HCT116 (cell line): ENCODE measurements at regions not wholly inside any gene's neighbourhood (a gene's known extent, or its start where the extent isn't known, plus 50 kb on each side); places are given as distances from the start of the nearest gene placed in this dataset.

Experiments used
- ATAC-seq: fragments of 200-7000 bp; cut with Tn5 transposase; 2 replicates; pipeline ENCODE4 v1.9.1; 2020; ENCODE audit warnings: mild to moderate bottlenecking, moderate library complexity
- BruUV-seq: library from RNA; stranded (reverse); fragments of 400-500 nt; replicated peaks from 2 replicates; lab custom pipeline; 2021; lab: Mats Ljungman, UMichigan
- CTCF ChIA-PET: fragments of 300-600 bp; sonication (Branson Sonifier 250); formaldehyde crosslinking; loops from one replicate; lab custom pipeline; 2021; ENCODE audit warnings: antibody characterized with exemption; lab: Charles Lee
- POLR2A ChIA-PET: fragments of 300-600, 350-600 bp; sonication (Branson Sonifier 250); formaldehyde crosslinking; loops from one replicate; lab custom pipeline; 2021; ENCODE audit warnings: antibody characterized with exemption; lab: Charles Lee
- RAD21 ChIA-PET, 2 experiments: fragments of 300-600 bp; sonication (Branson Sonifier 250); formaldehyde crosslinking; loops; one replicate each; lab custom pipeline; 2023; ENCODE audit warnings: low total read pairs in 2 of 2; ENCODE audit not compliant: uncharacterized antibody in 2 of 2, unreplicated experiment in 2 of 2, low non-redundant PET in 1 of 2; lab: Charles Lee
- DNase-seq: peaks from one replicate; pipeline ENCODE4 v3.0.0-alpha.2; 2010; ENCODE audit warnings: low read depth, low spot score
- H2AFZ ChIP-seq: fragments of 200-600 bp; shearing (Covaris generic), sonication (generic); 2 replicates; pipeline ENCODE4 v1.6.1; 2017; ENCODE audit warnings: low read depth, mixed run types, mixed read lengths, antibody characterized with exemption, low read length; ENCODE audit not compliant: poor library complexity, severe bottlenecking
- H3K27ac ChIP-seq: 2 replicates; pipeline ENCODE4 v1.5.1; 2012; ENCODE audit warnings: low read depth, low read length
- H3K27me3 ChIP-seq: fragments of 200-600 bp; sonication (generic); 2 replicates; pipeline ENCODE4 v1.6.1; 2016; ENCODE audit warnings: mixed run types, low read length, mixed read lengths; ENCODE audit not compliant: insufficient read depth
- H3K36me3 ChIP-seq, 2 experiments: fragments of 200-500 bp in 1 of 2; fragments of 200-600 bp in 1 of 2; sonication (Bioruptor generic) in 1 of 2; sonication (generic) in 1 of 2; 2 replicates each; pipeline versions ENCODE4 v1.5.1 to v1.6.1; 2014 to 2016; ENCODE audit warnings: low read length in 2 of 2, inconsistent platforms in 1 of 2, mixed read lengths in 1 of 2, mixed run types in 1 of 2; ENCODE audit not compliant: insufficient read depth in 2 of 2, control insufficient read depth in 1 of 2
- H3K4me1 ChIP-seq, 2 experiments: fragments of 200-600 bp in 1 of 2; sonication (generic) in 1 of 2; 2 replicates each; pipeline versions ENCODE4 v1.5.1 to v1.6.1; 2012 to 2017; ENCODE audit warnings: low read length in 2 of 2, inconsistent platforms in 1 of 2, mild to moderate bottlenecking in 1 of 2, mixed read lengths in 1 of 2, mixed run types in 1 of 2, moderate library complexity in 1 of 2; ENCODE audit not compliant: insufficient read depth in 2 of 2, control insufficient read depth in 1 of 2
- H3K4me2 ChIP-seq: fragments of 200-600 bp; sonication (generic); 2 replicates; pipeline ENCODE4 v1.6.1; 2017; ENCODE audit warnings: mixed run types, low read length, mixed read lengths
- H3K4me3 ChIP-seq, 2 experiments: fragments of 200-600 bp in 1 of 2; sonication (generic) in 1 of 2; replicated peaks in 1 of 2; 2 replicates each; pipeline ENCODE4 v1.5.1; 2011 to 2016; ENCODE audit warnings: low read length in 2 of 2, control low read depth in 1 of 2, low read depth in 1 of 2, mild to moderate bottlenecking in 1 of 2, mixed read lengths in 1 of 2, mixed run types in 1 of 2
- H3K79me2 ChIP-seq: fragments of 200-600 bp; sonication (generic); 2 replicates; pipeline ENCODE4 v1.6.1; 2017; ENCODE audit warnings: mild to moderate bottlenecking, mixed run types, low read length, moderate library complexity, mixed read lengths; ENCODE audit not compliant: insufficient read depth
- H3K9ac ChIP-seq: fragments of 200-600 bp; sonication (generic); 2 replicates; pipeline ENCODE4 v1.6.1; 2016; ENCODE audit warnings: low read length, mixed read lengths
- H3K9me2 ChIP-seq: fragments of 200-600 bp; sonication (generic), shearing (Covaris generic); 2 replicates; pipeline ENCODE4 v1.6.1; 2017; ENCODE audit warnings: mixed run types, mild to moderate bottlenecking, moderate library complexity; ENCODE audit not compliant: insufficient read depth
- H3K9me3 ChIP-seq, 2 experiments: fragments of 200-500 bp in 1 of 2; fragments of 200-600 bp in 1 of 2; sonication (Bioruptor generic) in 1 of 2; sonication (generic) in 1 of 2; 2 replicates each; pipeline ENCODE4 v1.6.1; 2014 to 2017; ENCODE audit warnings: low read length in 2 of 2, mixed read lengths in 2 of 2, inconsistent platforms in 1 of 2, low read depth in 1 of 2, mild to moderate bottlenecking in 1 of 2, mixed run types in 1 of 2, moderate library complexity in 1 of 2; ENCODE audit not compliant: control insufficient read depth in 1 of 2, insufficient read depth in 1 of 2
- H4K20me1 ChIP-seq: fragments of 200-600 bp; sonication (generic), shearing (Covaris generic); 2 replicates; pipeline ENCODE4 v1.6.1; 2017; ENCODE audit warnings: mixed run types, mild to moderate bottlenecking, moderate library complexity; ENCODE audit not compliant: insufficient read depth
- CEBPB ChIP-seq: IDR thresholded peaks from 2 replicates; pipeline ENCODE4 v1.6.1; 2012; ENCODE audit warnings: low read depth
- EZH2 ChIP-seq: fragments of 200-600 bp; sonication (generic); IDR thresholded peaks from 2 replicates; pipeline ENCODE4 v1.6.1; 2017; ENCODE audit warnings: antibody characterized with exemption, mixed run types
- FOSL1 ChIP-seq: IDR thresholded peaks from 2 replicates; pipeline ENCODE4 v1.6.1; 2012; ENCODE audit warnings: low read depth
- POLR2AphosphoS5 ChIP-seq: IDR thresholded peaks from 2 replicates; pipeline ENCODE4 v1.6.1; 2011; ENCODE audit warnings: mild to moderate bottlenecking, low read depth, low read length, moderate library complexity
- TCF7L2 ChIP-seq: IDR thresholded peaks from 2 replicates; pipeline ENCODE4 v1.7.0; 2011; ENCODE audit warnings: borderline replicate concordance, inconsistent platforms; ENCODE audit not compliant: insufficient read depth, insufficient read length; ENCODE audit errors: extremely low read depth
- ZFX ChIP-seq: fragments of 450-650 bp; IDR thresholded peaks from 2 replicates; pipeline ENCODE4 v1.6.1; 2017
- intact Hi-C: fragments of 100-400 bp; cut with micrococcal nuclease; formaldehyde crosslinking; loops from 2 replicates; pipeline ENCODE4 v1.10.0; 2022

DNA sequence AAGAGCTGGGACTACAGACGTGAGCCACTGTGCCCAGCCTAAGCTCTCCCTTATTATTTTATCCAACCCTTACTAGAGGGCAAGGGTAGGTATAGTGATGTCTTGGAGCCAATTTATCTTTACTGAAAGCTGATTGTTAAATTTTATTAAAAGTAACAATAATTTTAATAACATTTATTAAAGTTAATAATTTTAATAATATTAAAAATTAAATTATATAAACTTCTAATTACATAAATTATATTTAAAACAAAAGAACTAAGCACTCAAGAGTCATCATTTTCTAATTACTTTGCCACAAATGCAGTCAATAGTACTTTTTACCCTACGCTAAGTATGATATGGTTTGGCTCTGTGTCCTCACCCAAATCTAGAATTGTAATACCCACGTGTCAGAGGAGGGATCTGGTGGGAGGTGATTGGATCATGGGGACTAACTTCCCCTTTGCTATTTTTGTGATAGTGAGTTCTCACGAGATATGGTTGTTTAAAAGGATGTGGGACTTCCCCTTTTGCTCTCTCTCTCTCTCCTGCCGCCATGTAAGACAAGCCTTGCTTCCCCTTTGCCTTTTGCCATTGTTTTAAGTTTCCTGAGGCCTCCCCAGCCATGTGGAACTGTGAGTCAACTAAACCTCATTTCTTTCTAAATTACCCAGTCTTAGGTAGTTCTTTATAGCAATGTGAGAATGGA, 58.4 kb upstream of the ETV1 start:
- intact Hi-C loops = no loop called here
- no peaks in the 10 kb centered on the region for H3K36me3 ChIP-seq
- ATAC-seq = no peak
- no peaks in the 10 kb centered on the region for H4K20me1 ChIP-seq
- H2AFZ ChIP-seq = no peak overlapping the region
- ChIA-PET CTCF (interaction anchor here (1.1 kb wide), 1 partner anchor 27 kb away, joined by 3 read pairs; no protein-coding TSS in a partner anchor), RAD21 (no interaction called here), POLR2A (no interaction called here)
- BruUV-seq = no TSS peak
- H3K27ac ChIP-seq = no peak overlapping the region
- no peaks in the 10 kb centered on the region for H3K4me1 ChIP-seq
- no peak overlapping the region for H3K4me3 ChIP-seq
- H3K4me2 ChIP-seq = no peak overlapping the region
- TF ChIP-seq TCF7L2 (no peak), ZFX (no peak), EZH2 (no peak), CEBPB (no peak)
- no peak for DNase-seq
- H3K9ac ChIP-seq = no peak overlapping the region
- H3K9me3 ChIP-seq = no peaks in the 10 kb centered on the region
- no peaks in the 10 kb centered on the region for H3K9me2 ChIP-seq
- H3K27me3 ChIP-seq = no peaks in the 10 kb centered on the region
- no peaks in the 10 kb centered on the region for H3K79me2 ChIP-seq

DNA sequence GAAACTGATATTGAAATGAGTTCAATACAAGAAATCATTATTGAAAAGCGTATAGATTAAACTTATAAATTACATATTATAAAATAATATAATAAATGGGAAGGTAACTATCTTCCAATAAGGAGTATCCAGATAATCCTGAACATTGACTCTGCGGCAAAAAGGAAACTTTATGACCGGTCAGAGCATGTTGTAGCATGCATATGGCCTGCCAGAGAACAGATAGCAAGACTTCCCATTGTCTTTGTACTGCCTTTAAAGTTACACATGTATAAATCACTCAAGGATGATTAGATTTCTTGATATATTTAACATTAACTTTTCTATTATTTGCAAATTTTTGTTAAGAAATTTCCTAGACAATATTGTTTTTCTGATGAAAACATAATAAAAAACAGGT, 56.2 kb upstream of the ETV1 start:
- BruUV-seq = no TSS peak
- no peaks in the 10 kb centered on the region for H3K79me2 ChIP-seq
- no peaks in the 10 kb centered on the region for H4K20me1 ChIP-seq
- no peak for TF ChIP-seq POLR2AphosphoS5
- TF ChIP-seq FOSL1 = no peak
- no peak overlapping the region for H3K4me3 ChIP-seq
- H3K4me2 ChIP-seq = no peak overlapping the region
- H3K9me3 ChIP-seq = no peaks in the 10 kb centered on the region
- H2AFZ ChIP-seq = no peak overlapping the region
- POLR2A ChIA-PET = no interaction called here
- DNase-seq = no peak
- RAD21 ChIA-PET = no interaction called here
- no peak overlapping the region for H3K27ac ChIP-seq
- CTCF ChIA-PET = no interaction called here
- H3K9me2 ChIP-seq = no peaks in the 10 kb centered on the region
- intact Hi-C loops = no loop called here
- no peaks in the 10 kb centered on the region for H3K36me3 ChIP-seq
- no peaks in the 10 kb centered on the region for H3K4me1 ChIP-seq
- no peaks in the 10 kb centered on the region for H3K27me3 ChIP-seq
- ATAC-seq = no peak
- H3K9ac ChIP-seq = no peak overlapping the region
